GM19324 (cell line): ENCODE measurements at regions not wholly inside any gene's neighbourhood (a gene's known extent, or its start where the extent isn't known, plus 50 kb on each side); places are given as distances from the start of the nearest gene placed in this dataset.

Experiments
- ATAC-seq: cut with Tn5 transposase; IDR thresholded peaks from one replicate; pipeline ENCODE4 v1.9.1; 2021; ENCODE audit warnings: mild to moderate bottlenecking, moderate library complexity; ENCODE audit not compliant: unreplicated experiment, low FRiP score

DNA sequence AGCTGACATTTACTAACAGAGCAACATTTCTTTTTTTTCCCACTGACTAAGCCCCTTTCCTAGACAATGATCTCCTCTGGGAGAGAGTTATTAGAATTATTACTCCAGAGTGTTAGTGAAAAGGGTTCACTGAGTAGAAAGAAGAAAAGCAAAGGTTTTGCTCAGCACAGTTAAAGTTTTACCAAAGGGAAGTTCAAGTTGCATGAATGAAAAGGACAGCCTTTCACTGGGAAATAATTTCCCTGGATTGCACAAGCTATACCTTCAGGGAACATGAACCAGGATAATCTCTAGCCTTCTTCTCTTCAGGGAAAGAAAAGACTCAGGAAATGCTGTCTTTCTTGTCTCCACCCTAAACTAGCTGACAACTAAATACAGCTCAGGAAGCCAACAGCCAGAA is 71.4 kb upstream of the ESRRG start:
- ATAC-seq, result no peak

DNA sequence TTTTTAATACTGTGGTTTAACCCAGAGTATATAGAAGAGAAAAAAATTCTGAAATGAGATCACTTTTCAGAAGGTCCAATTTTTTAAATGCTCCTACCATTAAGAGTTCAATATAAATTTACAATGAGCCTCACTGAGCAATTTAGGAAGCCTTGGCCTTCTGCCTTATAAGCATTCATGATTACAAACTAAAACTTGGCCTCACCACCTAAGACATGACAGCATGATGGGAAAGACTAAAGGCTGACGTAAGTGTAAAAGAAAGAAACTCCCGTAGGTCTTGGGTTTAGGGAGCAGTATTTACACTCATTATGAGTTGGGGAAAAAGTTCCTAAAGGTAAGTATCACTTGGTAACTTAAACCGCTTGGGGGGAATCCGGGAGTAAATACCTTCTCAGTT is 70.7 kb upstream of the ESRRG start:
- ATAC-seq, result no peak

DNA sequence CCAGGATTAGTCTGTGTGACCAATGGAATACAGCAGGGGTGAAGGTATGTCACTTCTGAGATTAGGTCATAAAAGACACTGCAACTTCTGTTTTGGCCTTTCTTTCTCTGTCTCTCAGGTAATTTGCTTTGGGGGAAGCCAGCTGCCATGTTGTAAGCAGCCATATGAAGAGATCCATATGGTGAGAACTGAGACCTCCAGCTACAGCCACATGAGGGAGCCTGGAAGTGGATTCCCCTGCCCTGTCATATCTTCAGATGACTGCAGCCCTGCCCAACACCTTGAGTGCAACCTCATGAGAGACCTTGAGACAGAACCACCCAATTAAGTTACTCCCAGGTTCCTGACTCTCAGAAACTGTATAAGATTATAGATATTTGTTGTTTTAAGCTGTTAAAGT is 70.1 kb upstream of the ESRRG start:
- ATAC-seq, result no peak

DNA sequence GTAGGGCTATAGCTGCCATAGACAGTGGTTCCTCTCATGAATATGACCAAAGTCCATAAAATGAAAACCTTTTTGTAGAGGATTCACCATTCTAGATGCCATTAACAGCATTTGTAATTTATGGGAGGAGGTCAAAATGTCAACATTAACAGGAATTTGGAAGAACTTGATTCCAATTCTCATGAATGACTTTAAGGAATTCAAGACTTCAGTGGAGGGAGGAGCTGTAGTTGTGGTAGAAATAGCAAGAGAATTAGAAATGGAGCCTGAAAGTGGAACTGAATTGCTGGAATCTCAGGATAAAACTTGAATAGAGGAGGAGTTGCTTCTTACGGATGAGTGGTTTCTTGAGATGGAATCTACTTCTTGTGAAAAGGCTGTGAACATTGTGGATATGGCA is 65.4 kb upstream of the ESRRG start:
- no peak for ATAC-seq

DNA sequence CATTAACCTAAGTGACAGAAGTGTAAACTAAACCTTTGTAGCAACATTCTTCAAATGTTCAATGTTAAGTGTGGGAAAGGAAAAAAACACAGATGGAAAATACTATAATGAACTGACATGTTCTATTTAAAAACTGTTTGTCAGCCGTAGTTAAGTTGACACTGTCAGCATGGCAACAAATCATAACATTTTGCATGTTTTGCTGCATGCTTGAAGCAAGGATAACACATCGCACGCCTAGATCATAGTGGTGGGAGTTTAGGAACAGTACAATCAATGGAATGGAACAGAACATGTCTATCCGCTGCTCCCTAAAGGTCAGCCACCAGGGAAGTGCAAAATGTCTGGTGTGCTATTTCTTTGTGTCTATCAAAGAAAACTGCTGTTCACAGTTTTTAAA is 62.5 kb upstream of the ESRRG start:
- ATAC-seq, result no peak

DNA sequence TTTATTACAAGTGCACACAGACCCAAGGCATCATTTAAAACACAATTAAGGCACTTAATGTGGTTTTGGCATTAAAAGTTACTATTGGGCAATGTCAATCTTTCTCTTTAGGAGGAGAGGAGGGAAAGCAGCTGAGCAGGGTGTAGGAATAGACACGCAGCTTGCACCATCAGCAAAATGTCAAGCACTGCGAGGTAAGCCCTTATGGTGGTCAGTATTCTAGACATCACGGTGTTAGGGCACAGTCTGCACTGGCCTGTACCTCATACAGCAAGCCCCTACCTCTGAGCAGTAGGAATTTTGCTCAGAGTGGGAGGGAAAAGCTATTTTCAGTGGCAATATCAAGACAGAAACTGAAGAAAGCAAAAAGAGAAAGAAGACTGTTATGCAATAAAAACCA is 62.0 kb upstream of the ESRRG start:
- ATAC-seq, result no peak

DNA sequence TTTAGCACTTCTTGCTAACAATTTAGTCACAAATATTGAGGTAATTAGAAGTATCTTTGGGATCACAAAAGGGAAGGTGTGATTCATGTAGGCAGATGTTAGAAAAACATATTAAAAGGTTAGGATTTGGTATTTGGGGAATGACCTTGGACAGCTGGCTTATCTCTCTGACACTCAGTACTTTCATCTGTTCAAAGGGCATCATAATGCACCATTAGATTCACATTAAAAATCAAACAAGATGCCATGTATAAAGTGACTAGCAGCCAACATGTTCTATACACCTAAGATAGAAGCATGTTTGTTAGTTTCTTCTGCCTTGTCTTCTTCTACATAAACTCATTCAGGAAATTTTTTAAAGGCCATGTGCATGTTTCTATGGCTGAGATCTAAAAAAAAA is 56.5 kb upstream of the ESRRG start:
- ATAC-seq, result no peak

DNA sequence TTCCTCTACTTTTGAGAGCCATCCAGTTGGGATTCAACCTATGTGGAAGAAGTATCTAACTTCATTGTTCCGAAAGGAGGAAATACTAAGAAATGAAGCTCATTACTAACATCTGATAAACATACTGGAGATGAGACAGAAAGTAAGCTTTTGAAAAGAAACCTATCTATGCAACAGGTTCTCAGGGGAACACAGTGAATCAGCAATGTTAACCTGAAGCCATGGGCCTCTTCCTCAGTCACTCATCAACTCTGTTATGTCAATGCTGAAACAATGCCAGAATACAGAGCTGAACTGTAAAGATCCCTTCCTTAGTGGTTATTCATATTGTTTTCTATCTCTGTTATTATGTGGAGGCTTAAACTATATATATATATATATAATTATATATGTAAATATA is 55.5 kb upstream of the ESRRG start:
- ATAC-seq, result no peak

DNA sequence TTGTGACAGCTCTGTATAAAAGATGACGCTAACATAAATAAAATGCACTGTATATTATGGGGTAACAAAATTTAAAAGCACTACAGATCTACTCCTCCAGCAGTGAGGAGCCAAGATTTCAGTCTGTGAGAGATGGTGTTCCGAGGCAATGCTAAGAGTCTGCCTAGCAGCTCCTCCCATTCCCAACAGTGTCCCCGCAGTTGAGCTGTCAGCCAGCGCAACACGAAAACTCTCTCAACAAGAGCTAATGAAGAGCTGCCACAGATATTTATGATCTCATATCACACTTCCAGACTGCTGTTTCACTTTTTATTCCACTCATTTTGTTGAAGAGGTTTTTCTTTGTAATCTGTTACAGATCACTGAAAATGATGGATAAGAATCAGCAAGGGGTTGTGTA is 53.9 kb upstream of the ESRRG start:
- no peak for ATAC-seq
